Midbrain (tissue), 1 donor: ENCODE measurements at regions not wholly inside any gene's neighbourhood (a gene's known extent, or its start where the extent isn't known, plus 50 kb on each side); places are given as distances from the start of the nearest gene placed in this dataset.

Source experiments
- DNase-seq: peaks from one replicate; lab custom pipeline; 2025; lab: John Stamatoyannopoulos, UW

DNA sequence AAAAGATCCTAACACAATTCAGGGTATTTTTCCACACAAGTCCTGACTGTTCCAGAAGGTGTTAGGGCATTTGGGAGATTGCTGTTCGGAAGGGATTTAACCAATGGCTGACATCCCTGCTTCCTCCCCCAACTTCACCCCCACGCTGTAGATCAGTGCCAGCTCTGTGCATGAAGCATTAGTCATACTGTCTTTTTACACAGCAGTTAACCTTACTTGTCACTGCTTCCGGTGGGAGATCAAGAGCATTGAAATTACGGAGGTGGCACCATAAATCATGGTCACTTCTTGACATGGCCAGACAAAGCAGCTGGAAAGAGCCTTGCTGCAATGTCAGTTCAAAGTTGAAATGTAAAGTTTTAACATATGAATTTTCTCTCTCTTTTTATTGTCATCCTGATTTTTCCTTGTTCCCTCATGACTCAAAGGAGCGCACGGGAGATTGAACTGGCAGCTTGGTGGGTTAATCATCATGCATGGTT, 70.2 kb downstream of the HRH4 start:
- DNase-seq: no peak

DNA sequence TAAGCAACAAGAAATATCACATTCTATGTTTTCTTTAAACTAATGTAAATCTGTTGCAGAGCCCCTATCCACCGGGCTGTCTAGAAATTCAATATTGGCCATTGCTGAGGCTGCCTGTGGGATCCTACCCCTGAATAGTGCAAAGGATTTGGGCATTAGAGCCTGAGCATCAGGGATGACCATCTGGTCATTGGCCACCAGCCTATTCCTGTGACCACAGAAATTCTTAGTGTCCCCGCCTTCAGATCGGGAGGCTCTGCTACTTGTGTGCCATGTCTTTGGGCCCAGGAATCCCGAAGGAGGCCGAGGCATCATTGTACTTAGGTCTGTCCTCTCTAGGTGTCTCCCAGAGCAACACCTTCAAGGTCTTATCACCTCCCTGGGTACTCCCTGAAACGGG, 73.8 kb downstream of the HRH4 start:
- DNase-seq: no peak

- DNase-seq: no peak
Observed at GRCh38 chr18:24534737-24535136, 74.3 kb downstream of the HRH4 start.

DNA sequence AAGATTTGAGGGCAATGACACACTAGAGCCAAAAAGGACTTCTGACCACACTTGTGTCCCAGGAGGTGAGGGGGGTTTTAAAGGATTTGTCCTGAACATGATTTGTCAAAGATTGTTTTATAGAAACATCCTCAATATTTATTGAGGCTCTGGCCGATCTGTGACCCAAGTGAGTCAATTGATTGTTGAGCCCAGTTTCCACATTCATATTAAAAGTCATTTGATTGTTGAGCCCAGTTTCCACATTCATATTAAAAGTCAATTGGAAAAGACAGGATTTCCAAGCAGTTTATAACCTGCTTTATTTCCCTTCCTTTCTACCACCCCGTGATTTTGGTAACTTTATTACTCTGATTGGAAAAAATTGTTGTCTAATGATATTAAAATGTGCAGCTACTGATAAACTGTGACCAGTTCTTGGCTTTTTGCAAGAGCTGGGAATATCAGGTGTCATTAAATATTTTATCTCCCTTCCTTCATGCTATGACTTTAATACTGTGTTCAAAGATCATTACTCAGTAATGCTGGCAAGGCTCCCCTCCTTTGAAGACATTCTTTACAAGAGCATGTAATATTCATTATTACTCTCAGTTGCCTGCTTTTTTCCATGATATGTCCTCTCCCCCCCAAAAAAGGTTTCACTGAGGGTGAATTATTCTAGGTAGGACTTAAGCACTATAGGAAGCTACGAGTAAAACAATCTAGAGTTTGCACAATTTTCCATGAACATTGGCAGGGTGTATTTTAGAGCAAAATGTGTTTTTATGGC, 75.3 kb downstream of the HRH4 start:
- no peak for DNase-seq

DNA sequence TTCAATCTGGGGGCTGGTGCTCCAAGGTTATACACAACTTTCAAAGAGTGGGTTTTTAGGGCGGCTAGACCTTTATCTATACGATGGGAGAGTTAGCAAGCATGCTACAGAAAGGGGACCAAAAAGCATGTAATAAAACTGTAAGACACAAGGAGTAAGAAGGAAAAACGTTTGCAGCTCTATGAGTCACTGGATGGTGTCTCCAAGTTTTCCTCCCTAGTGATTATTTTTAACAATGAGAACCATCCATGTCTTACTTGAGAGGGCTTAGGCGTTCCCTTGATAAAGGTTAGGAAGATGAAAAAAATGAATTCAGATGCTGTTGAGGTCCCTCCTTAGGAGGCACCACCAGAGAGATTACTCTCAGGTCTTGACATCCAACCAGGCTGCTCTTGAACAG, 75.9 kb downstream of the HRH4 start:
- no peak for DNase-seq

DNA sequence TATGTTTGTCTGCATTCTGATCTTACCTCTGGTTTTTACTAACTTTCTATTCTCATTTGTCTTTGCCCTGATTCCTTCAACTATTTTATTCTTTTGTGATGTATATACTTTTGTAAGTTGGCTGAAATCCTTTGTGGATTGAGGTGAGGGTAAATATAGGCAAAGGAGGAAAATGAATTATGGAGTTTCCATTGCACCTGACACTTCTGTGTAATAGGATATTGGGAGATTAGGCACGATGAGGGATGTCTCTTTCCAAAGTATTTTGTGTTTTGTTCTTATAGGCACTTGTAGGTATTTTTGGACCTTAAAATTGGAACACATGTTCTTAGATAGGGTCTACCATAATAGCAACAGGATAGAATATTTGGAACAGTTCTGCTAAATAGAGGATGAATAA, 76.4 kb downstream of the HRH4 start:
- DNase-seq: no peak

- no peak for DNase-seq
Observed at GRCh38 chr18:24538414-24539264, 78.2 kb downstream of the HRH4 start.

DNA sequence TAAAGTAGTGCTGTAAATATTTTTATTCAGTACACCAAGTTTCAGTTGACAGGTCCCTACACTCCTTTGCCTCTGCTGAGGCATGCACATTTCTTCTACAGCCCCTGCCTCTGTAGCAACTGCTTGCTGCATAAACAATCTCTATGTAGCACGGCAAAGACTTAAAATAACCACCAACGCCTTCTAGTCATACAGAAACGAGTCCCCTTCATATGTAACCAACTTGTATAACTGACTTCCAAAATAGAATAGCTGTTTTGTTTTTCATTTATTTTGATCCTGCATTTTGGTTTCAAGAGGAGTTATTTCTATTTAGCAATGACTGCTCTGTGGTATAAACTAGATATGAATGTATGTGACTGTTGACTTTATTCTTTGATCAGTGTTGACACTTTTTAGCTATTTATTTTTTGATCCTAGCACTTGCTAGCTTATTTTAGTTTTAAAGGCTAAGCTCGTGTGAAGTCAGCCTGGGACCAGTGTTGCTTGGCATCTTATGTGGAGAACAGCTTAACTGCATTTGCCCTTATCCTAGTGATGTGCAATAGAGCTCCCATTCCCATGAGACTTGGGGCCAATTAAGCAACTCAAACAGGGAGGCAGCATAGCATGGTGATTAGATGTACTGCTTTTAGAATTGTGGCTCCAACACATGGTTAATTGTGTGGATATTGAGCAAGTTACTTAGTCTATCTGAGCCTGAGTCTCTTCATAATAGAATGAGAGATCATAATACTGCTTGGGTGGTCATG, 79.6 kb downstream of the HRH4 start:
- no peak for DNase-seq

DNA sequence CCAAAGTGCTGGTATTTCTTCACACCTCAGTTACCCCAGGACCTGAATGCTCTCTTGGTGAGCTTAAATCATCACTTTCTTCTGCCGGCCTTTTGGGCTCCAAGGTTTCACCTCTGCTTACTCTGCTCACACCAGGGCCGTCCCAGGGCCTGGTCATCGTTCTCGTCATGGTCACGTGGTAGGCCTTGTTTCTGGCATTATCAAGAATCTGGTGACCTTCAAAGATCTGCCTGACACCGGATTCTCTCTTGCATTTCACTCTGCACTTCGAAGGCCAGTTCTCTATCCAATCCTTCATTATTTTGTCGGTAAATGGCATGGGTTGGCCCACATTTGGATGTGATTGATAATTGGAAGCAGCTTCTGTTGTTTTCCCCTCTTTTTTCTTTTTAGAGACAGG, 80.5 kb downstream of the HRH4 start:
- DNase-seq: no peak

DNA sequence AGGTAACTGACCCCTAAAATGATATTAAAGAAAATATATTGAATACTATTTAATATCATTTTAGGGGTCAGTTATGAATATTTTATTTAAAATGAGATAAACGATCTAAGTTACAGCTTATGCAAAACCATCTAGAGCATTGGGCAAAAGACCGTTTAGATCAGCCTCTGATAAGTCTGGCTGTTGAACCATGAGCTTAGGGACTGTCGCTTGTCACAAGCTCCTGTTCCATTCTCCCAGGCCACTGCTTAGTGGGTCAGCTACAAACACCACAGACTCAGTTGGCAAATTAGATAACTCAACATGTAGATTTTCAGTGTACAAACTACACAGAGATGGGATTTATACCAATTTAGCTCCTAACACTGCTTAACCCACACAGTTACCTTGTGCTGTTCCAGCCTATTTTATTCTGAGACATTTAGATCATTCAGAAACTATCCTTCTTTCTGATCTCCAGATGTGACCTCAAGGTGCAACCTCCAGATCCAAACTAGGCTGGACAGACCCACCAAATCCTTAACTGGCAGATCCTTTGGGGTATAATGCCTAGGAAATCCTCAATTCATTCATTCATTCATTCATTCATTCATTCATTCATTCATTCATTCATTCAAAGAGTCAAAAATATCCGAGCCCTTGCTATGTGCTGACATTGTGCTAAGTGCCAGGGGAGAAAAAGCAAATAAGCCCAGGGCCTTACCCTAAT, 82.8 kb downstream of the HRH4 start:
- no peak for DNase-seq

GRCh38 chr18:24543795-24544498, 83.5 kb downstream of the HRH4 start:
- DNase-seq: peak; percentile 36

DNA sequence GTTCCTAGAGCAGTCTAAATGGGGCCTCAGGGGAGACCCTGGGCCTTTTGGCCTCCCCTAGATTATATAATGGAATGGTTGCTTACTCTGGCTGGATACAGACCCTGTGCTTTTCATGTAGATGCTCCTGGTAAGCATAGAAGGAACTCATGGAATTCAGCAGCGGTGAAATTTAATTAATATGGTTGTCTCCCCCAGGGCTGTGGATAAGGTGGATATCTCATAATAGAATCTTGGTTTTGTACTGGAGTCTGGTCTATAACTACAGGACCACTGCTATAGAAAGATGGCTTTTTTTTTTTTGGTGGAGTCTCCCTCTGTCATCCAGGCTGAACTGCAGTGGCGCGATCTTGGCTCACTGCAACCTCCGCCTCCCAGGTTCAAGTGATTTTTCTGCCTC, 84.5 kb downstream of the HRH4 start:
- DNase-seq: no peak

DNA sequence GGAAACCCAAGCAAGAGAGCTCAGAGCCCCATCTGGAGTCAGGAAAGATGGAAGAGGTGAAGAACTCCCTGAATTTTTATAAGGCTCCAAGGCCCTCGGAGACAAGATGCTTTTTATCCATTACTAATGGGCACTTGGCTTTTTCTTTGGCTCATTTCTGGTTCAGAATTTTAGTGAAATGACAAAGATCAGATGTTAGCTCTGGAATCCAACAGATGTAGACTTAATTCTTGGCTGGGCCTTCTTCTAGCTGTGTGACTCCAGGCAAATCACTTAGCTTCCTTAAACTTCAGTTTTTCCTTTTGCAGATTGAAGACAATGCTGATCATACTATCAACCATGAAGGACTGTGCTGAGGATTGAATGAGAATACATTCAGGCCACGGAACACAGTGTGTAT, 85.2 kb downstream of the HRH4 start:
- no peak for DNase-seq

- DNase-seq: no peak
Observed at GRCh38 chr18:24546307-24546706, 85.9 kb downstream of the HRH4 start.

- DNase-seq: no peak
Observed at GRCh38 chr18:24548583-24548982, 88.1 kb downstream of the HRH4 start.

- no peak for DNase-seq
Observed at GRCh38 chr18:24552218-24552617, 91.8 kb downstream of the HRH4 start.

DNA sequence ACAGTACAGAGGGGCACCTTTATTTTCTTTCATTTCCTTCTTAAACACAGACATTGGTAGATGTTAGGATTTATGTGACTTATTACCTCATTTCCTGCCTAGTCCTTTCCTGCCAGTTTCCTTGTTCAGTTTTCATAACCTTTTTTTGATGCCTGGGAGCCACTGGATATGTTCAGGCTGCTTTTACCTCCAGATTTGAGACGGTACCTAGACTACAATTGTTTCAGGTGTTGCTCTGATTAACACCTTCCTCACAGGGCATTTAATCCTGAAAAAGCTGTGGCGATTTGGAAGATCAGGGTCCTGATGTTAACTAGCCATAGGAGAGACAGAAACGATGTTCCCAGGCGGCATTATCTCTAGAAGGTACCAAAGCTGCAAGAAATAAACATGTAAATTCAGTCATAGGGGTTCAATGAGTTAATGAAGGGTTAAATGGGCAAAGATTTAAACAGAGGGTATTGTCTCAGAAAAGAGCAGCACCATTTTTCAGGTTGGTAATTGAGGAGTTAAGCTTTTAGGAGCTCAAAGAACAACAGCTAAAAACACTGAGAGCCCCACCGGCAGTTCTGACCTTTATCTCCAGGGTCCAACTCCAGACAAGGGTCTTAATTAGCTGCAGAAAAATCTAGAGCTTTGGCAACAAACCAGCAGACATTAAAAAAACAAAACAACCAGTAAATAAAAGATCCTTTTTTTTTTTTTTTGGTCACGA, 93.3 kb downstream of the HRH4 start:
- DNase-seq: no peak

- DNase-seq: no peak
Observed at GRCh38 chr18:24558403-24558802, 98.0 kb downstream of the HRH4 start.

GRCh38 chr18:24559526-24559925, 99.1 kb downstream of the HRH4 start:
- no peak for DNase-seq

- no peak for DNase-seq
Observed at GRCh38 chr18:24560511-24560981, 100.1 kb downstream of the HRH4 start.
